H9 (cell line): ENCODE measurements at regions not wholly inside any gene's neighbourhood (a gene's known extent, or its start where the extent isn't known, plus 50 kb on each side); places are given as distances from the start of the nearest gene placed in this dataset.

Experiments used
- DNase-seq: peaks from one replicate; pipeline ENCODE4 v3.0.0-alpha.2; 2017
- H2AFZ ChIP-seq: one replicate; pipeline ENCODE4 v1.6.1; 2013; ENCODE audit warnings: mild to moderate bottlenecking, low read length, control low read depth, moderate library complexity
- H2AK5ac ChIP-seq: 2 replicates; pipeline ENCODE4 v1.6.1; 2013; ENCODE audit warnings: low read length, control low read depth, mixed read lengths; ENCODE audit not compliant: insufficient read length
- H2BK120ac ChIP-seq: one replicate; pipeline ENCODE4 v1.6.1; 2013; ENCODE audit warnings: low read depth, mild to moderate bottlenecking, low read length, control low read depth, inconsistent platforms; ENCODE audit not compliant: poor library complexity, severe bottlenecking
- H2BK12ac ChIP-seq: 2 replicates; pipeline ENCODE4 v1.6.1; 2013; ENCODE audit warnings: low read length, control low read depth, mixed read lengths, low read depth; ENCODE audit not compliant: insufficient read length
- H2BK15ac ChIP-seq: 2 replicates; pipeline ENCODE4 v1.6.1; 2013; ENCODE audit warnings: low read depth, low read length, control low read depth
- H2BK20ac ChIP-seq: one replicate; pipeline ENCODE4 v1.6.1; 2013; ENCODE audit warnings: low read depth, mild to moderate bottlenecking, low read length, control low read depth, inconsistent platforms; ENCODE audit not compliant: poor library complexity, severe bottlenecking
- H2BK5ac ChIP-seq: 2 replicates; pipeline ENCODE4 v1.6.1; 2013; ENCODE audit warnings: low read length, control low read depth, mixed read lengths; ENCODE audit not compliant: insufficient read length
- H3K14ac ChIP-seq: 2 replicates; pipeline ENCODE4 v1.6.1; 2013; ENCODE audit warnings: low read length, control low read depth; ENCODE audit not compliant: insufficient read depth
- H3K18ac ChIP-seq: 2 replicates; pipeline ENCODE4 v1.6.1; 2013; ENCODE audit warnings: low read depth, mild to moderate bottlenecking, mixed read lengths, low read length, control low read depth; ENCODE audit not compliant: insufficient read length
- H3K23ac ChIP-seq: 2 replicates; pipeline ENCODE4 v1.6.1; 2013; ENCODE audit warnings: low read length, control low read depth, mixed read lengths, low read depth; ENCODE audit not compliant: insufficient read length
- H3K23me2 ChIP-seq: 2 replicates; pipeline ENCODE4 v1.6.1; 2013; ENCODE audit warnings: low read depth, mild to moderate bottlenecking, mixed read lengths, low read length, control low read depth; ENCODE audit not compliant: insufficient read length, poor library complexity, severe bottlenecking
- H3K27ac ChIP-seq: 2 replicates; pipeline ENCODE4 v1.5.1; 2013; ENCODE audit warnings: low read length, control low read depth, mixed read lengths, low read depth; ENCODE audit not compliant: insufficient read length
- H3K27me3 ChIP-seq: 2 replicates; pipeline ENCODE4 v1.6.1; 2013; ENCODE audit warnings: low read length, control low read depth, inconsistent platforms; ENCODE audit not compliant: insufficient read depth
- H3K4ac ChIP-seq: 2 replicates; pipeline ENCODE4 v1.6.1; 2013; ENCODE audit warnings: low read depth, mild to moderate bottlenecking, control low read depth, inconsistent platforms, low read length, moderate library complexity
- H3K4me1 ChIP-seq: 2 replicates; pipeline ENCODE4 v1.6.1; 2013; ENCODE audit warnings: low read length, control low read depth, inconsistent platforms; ENCODE audit not compliant: insufficient read depth
- H3K4me2 ChIP-seq: 2 replicates; pipeline ENCODE4 v1.6.1; 2013; ENCODE audit warnings: low read length, control low read depth, mixed read lengths; ENCODE audit not compliant: insufficient read length, insufficient read depth
- H3K56ac ChIP-seq: 2 replicates; pipeline ENCODE4 v1.6.1; 2013; ENCODE audit warnings: low read depth, mild to moderate bottlenecking, mixed read lengths, low read length, control low read depth; ENCODE audit not compliant: insufficient read length
- H3K79me1 ChIP-seq: 2 replicates; pipeline ENCODE4 v1.6.1; 2013; ENCODE audit warnings: low read depth, mild to moderate bottlenecking, moderate library complexity, low read length, control low read depth, inconsistent platforms; ENCODE audit not compliant: insufficient read depth, poor library complexity, severe bottlenecking
- H3K79me2 ChIP-seq: 2 replicates; pipeline ENCODE4 v1.6.1; 2013; ENCODE audit warnings: low read length, control low read depth, inconsistent platforms; ENCODE audit not compliant: insufficient read depth
- H3K9ac ChIP-seq: 2 replicates; pipeline ENCODE4 v1.6.1; 2013; ENCODE audit warnings: low read length, control low read depth, mixed read lengths; ENCODE audit not compliant: insufficient read length; ENCODE audit errors: extremely low read depth
- H3K9me3 ChIP-seq: one replicate; pipeline ENCODE4 v1.6.1; 2013; ENCODE audit warnings: low read depth, low read length, inconsistent platforms; ENCODE audit not compliant: control insufficient read depth
- H3T11ph ChIP-seq: one replicate; pipeline ENCODE4 v1.6.1; 2013; ENCODE audit warnings: mild to moderate bottlenecking, low read length, control low read depth, inconsistent platforms
- H4K20me1 ChIP-seq: one replicate; pipeline ENCODE4 v1.6.1; 2013; ENCODE audit not compliant: control insufficient read depth, insufficient read length, insufficient read depth
- H4K5ac ChIP-seq: 2 replicates; pipeline ENCODE4 v1.6.1; 2013; ENCODE audit warnings: low read depth, mild to moderate bottlenecking, mixed read lengths, low read length, control low read depth; ENCODE audit not compliant: insufficient read length
- H4K8ac ChIP-seq: replicated peaks from 2 replicates; pipeline ENCODE4 v1.6.1; 2013; ENCODE audit warnings: low read length, control low read depth, mixed read lengths, low read depth; ENCODE audit not compliant: insufficient read length
- H4K91ac ChIP-seq: 2 replicates; pipeline ENCODE4 v1.6.1; 2013; ENCODE audit warnings: low read depth, mild to moderate bottlenecking, moderate library complexity, mixed read lengths, low read length, control low read depth; ENCODE audit not compliant: insufficient read length
- H3K27ac Mint-ChIP-seq, 3 experiments: 2 replicates in 2 of 3; 3 replicates in 1 of 3; pipeline ENCODE4 v1.8.0; 2020 to 2021; ENCODE audit warnings: mixed read lengths in 3 of 3, mild to moderate bottlenecking in 1 of 3, moderate library complexity in 1 of 3
- H3K27me3 Mint-ChIP-seq: 2 replicates; pipeline ENCODE4 v1.8.0; 2021; ENCODE audit warnings: low read depth, mild to moderate bottlenecking, moderate library complexity, mixed read lengths
- H3K36me3 Mint-ChIP-seq, 3 experiments: 2 replicates in 2 of 3; 3 replicates in 1 of 3; pipeline ENCODE4 v1.8.0; 2020 to 2021; ENCODE audit warnings: low read depth in 3 of 3, mixed read lengths in 3 of 3; ENCODE audit not compliant: insufficient read depth in 1 of 3
- H3K4me1 Mint-ChIP-seq, 2 experiments: 2 replicates each; pipeline ENCODE4 v1.8.0; 2020; ENCODE audit warnings: mixed read lengths in 2 of 2
- H3K4me3 Mint-ChIP-seq, 2 experiments: 2 replicates in 1 of 2; 3 replicates in 1 of 2; pipeline ENCODE4 v1.8.0; 2020 to 2021; ENCODE audit warnings: mild to moderate bottlenecking in 2 of 2, mixed read lengths in 2 of 2, moderate library complexity in 1 of 2
- H3K9me3 Mint-ChIP-seq, 2 experiments: 2 replicates in 1 of 2; 3 replicates in 1 of 2; pipeline ENCODE4 v1.8.0; 2020; ENCODE audit warnings: mild to moderate bottlenecking in 2 of 2, mixed read lengths in 2 of 2, moderate library complexity in 1 of 2
- CTCF ChIP-seq: fragments of 200-600 bp; sonication (generic); conservative IDR thresholded peaks from 3 replicates; pipeline ENCODE4 v1.8.0; 2021; ENCODE audit warnings: antibody characterized with exemption, mild to moderate bottlenecking
- WGBS: extraction: QIAGEN DNeasy Blood & Tissue Kit; methylation state at CpG from one replicate; pipeline ENCODE4 v1.1.7; 2013; ENCODE audit warnings: missing lambda C conversion rate, low lambda C conversion rate, mixed read lengths; ENCODE audit not compliant: insufficient read length; ENCODE audit errors: extremely low coverage; 5-methylcytosine and 5-hydroxymethylcytosine counted together

GRCh38 chr22:48719978-48720661, 1107.6 kb downstream of the BRD1 start:
- Mint-ChIP-seq H3K27me3 (no peaks in the 10 kb centered on the region), H3K36me3 (peaks cover 6 to 11% (median 7%) of the 10 kb centered on the region in 3 experiments), H3K27ac (peak overlapping the region in 1 of 3 experiments; percentile 78; a peak in 1 of 7 replicates), H3K4me3 (no peak overlapping the region), H3K4me1 (peaks cover 14 to 18% of the 10 kb centered on the region in 2 experiments), H3K9me3 (peaks cover 6 to 8% of the 10 kb centered on the region in 2 experiments; a peak in 4 of 5 replicates)
- Histone ChIP-seq H3K9ac (no peak overlapping the region), H3K14ac (no peak overlapping the region), H3K56ac (no peak overlapping the region), H3K9me3 (no peaks in the 10 kb centered on the region), H2BK15ac (no peak overlapping the region), H3K79me2 (no peaks in the 10 kb centered on the region), H3K4me1 (no peaks in the 10 kb centered on the region), H2BK12ac (no peak overlapping the region), H3K23ac (no peak overlapping the region), H4K8ac (no peak overlapping the region), H3K79me1 (no peaks in the 10 kb centered on the region), H3K18ac (no peak overlapping the region), H2BK5ac (no peak overlapping the region), H3K4me2 (no peak overlapping the region), H3K27ac (no peak overlapping the region), H3K27me3 (no peaks in the 10 kb centered on the region), H2BK20ac (no peak overlapping the region), H4K5ac (no peak overlapping the region), H2BK120ac (no peak overlapping the region), H3K4ac (no peak overlapping the region), H4K91ac (no peak overlapping the region), H2AK5ac (no peak overlapping the region), H2AFZ (no peak overlapping the region), H4K20me1 (no peaks in the 10 kb centered on the region), H3T11ph (no peak overlapping the region), H3K23me2 (no peaks in the 10 kb centered on the region)
- TF ChIP-seq CTCF: peak; percentile 77
- DNase-seq: peak; percentile 59
- WGBS: no CpG with 5 or more reads among the region's 23 CpGs
